ENCODE measurements at regions not wholly inside any gene's neighbourhood (a gene's known extent, or its start where the extent isn't known, plus 50 kb on each side); places are given as distances from the start of the nearest gene placed in this dataset.
A peak's percentile ranks its signal among the peaks of the same experiment; 100 is the strongest.

- Histone ChIP-seq H3K4me1 (no peaks in the 10 kb centered on the region), H3K27ac (peak overlapping the region; percentile 36), H3K9me3 (no peaks in the 10 kb centered on the region), H3K4me3 (no peak overlapping the region), H3K27me3 (ENCODE audit: low read depth) (no peaks in the 10 kb centered on the region), H3K36me3 (no peaks in the 10 kb centered on the region)
- TF ChIP-seq CTCF (IDR thresholded peaks at IDR 0.05): no peak
- DNase-seq: no peak
- ATAC-seq: no peak
- intact Hi-C loops (cut with DNase I): no loop called here
Observed at GRCh38 chr10:24080207-24080606, 128.7 kb upstream of the KIAA1217 start.

- Histone ChIP-seq H3K27me3 (ENCODE audit: low read depth) (no peaks in the 10 kb centered on the region), H3K4me3 (no peak overlapping the region), H3K4me1 (no peaks in the 10 kb centered on the region), H3K36me3 (no peaks in the 10 kb centered on the region), H3K27ac (no peak overlapping the region), H3K9me3 (no peaks in the 10 kb centered on the region)
- TF ChIP-seq CTCF (IDR thresholded peaks at IDR 0.05): no peak
- DNase-seq: no peak
- no peak for ATAC-seq
- intact Hi-C loops (cut with DNase I): no loop called here
Observed at GRCh38 chr10:24086296-24087086, 122.4 kb upstream of the KIAA1217 start.

- H3K27me3 ChIP-seq (ENCODE audit: low read depth): no peaks in the 10 kb centered on the region
- intact Hi-C loops (cut with DNase I): no loop called here
- H3K9me3 ChIP-seq: no peaks in the 10 kb centered on the region
- DNase-seq (no peak), ATAC-seq (no peak)
- no peak overlapping the region for H3K27ac ChIP-seq
- no peaks in the 10 kb centered on the region for H3K4me1 ChIP-seq
- H3K36me3 ChIP-seq: no peaks in the 10 kb centered on the region
- no peak for TF ChIP-seq CTCF (IDR thresholded peaks at IDR 0.05)
- no peak overlapping the region for H3K4me3 ChIP-seq
Observed at GRCh38 chr10:24091256-24091655, 117.7 kb upstream of the KIAA1217 start.

GRCh38 chr10:24096281-24096680 is 112.7 kb upstream of the KIAA1217 start:
- intact Hi-C loops (cut with DNase I): no loop called here
- no peaks in the 10 kb centered on the region for H3K27me3 ChIP-seq (ENCODE audit: low read depth)
- no peak for TF ChIP-seq CTCF (IDR thresholded peaks at IDR 0.05)
- DNase-seq (no peak), ATAC-seq (no peak)
- H3K9me3 ChIP-seq: no peaks in the 10 kb centered on the region
- H3K27ac ChIP-seq: no peak overlapping the region
- H3K4me3 ChIP-seq: no peak overlapping the region
- no peaks in the 10 kb centered on the region for H3K4me1 ChIP-seq
- H3K36me3 ChIP-seq: no peaks in the 10 kb centered on the region

- intact Hi-C loops (cut with DNase I): no loop called here
- no peak overlapping the region for H3K27ac ChIP-seq
Observed at GRCh38 chr10:24097751-24098207, 111.2 kb upstream of the KIAA1217 start.

More at GRCh38 chr10:24097751-24098207, 111.2 kb upstream of the KIAA1217 start:
- Histone ChIP-seq H3K4me1 (no peaks in the 10 kb centered on the region), H3K27me3 (ENCODE audit: low read depth) (no peaks in the 10 kb centered on the region), H3K9me3 (no peaks in the 10 kb centered on the region), H3K36me3 (no peaks in the 10 kb centered on the region), H3K4me3 (no peak overlapping the region)
- ATAC-seq (no peak), DNase-seq (no peak)
- no peak for TF ChIP-seq CTCF (IDR thresholded peaks at IDR 0.05)

All from lower lobe of right lung (tissue), 2 donors.